Astrocyte of the spinal cord (primary cell): ENCODE measurements at regions not wholly inside any gene's neighbourhood (a gene's known extent, or its start where the extent isn't known, plus 50 kb on each side); places are given as distances from the start of the nearest gene placed in this dataset.

ENCODE experiments used
- DNase-seq: peaks from one replicate; pipeline ENCODE4 v3.0.0; 2011; ENCODE audit warnings: low read depth, low spot score
- H3K4me3 ChIP-seq: 2 replicates; pipeline ENCODE4 v1.5.1; 2011; ENCODE audit warnings: low read depth, mild to moderate bottlenecking, low read length, moderate library complexity
- in situ Hi-C: cut with HindIII; loops from 2 replicates; pipeline ENCODE4 v1.10.0; 2017; ENCODE audit warnings: low sequenced_read_pairs
- TF ChIP-seq, protein P1 (sequence below): IDR thresholded peaks from 2 replicates; pipeline ENCODE4 v1.5.1; 2012; ENCODE audit warnings: low read depth, mild to moderate bottlenecking, low read length, inconsistent platforms

DNA sequence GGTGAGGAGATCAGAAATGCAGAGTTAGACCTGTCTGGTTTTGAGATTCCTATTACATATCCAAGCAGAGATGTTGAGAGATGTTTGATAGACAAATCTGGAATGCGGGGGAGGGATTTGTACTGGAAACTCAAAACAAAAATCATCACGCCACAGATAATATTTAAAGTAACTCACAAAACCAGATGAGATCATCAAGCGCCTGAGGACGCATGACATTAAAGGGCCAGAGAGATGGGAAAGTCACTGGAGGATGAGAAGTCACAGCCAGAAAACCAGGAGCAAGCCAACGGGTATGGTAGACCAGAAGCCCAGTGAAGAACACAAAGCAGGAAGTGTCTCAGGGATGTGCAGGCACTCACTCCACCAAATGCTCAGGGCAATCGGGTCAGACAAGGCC, 87.7 kb downstream of the DLL1 start:
- no peak overlapping the region for H3K4me3 ChIP-seq
- DNase-seq: no peak
- in situ Hi-C loops: no loop called here
- TF ChIP-seq, protein P1, sequence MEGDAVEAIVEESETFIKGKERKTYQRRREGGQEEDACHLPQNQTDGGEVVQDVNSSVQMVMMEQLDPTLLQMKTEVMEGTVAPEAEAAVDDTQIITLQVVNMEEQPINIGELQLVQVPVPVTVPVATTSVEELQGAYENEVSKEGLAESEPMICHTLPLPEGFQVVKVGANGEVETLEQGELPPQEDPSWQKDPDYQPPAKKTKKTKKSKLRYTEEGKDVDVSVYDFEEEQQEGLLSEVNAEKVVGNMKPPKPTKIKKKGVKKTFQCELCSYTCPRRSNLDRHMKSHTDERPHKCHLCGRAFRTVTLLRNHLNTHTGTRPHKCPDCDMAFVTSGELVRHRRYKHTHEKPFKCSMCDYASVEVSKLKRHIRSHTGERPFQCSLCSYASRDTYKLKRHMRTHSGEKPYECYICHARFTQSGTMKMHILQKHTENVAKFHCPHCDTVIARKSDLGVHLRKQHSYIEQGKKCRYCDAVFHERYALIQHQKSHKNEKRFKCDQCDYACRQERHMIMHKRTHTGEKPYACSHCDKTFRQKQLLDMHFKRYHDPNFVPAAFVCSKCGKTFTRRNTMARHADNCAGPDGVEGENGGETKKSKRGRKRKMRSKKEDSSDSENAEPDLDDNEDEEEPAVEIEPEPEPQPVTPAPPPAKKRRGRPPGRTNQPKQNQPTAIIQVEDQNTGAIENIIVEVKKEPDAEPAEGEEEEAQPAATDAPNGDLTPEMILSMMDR: no peak

DNA sequence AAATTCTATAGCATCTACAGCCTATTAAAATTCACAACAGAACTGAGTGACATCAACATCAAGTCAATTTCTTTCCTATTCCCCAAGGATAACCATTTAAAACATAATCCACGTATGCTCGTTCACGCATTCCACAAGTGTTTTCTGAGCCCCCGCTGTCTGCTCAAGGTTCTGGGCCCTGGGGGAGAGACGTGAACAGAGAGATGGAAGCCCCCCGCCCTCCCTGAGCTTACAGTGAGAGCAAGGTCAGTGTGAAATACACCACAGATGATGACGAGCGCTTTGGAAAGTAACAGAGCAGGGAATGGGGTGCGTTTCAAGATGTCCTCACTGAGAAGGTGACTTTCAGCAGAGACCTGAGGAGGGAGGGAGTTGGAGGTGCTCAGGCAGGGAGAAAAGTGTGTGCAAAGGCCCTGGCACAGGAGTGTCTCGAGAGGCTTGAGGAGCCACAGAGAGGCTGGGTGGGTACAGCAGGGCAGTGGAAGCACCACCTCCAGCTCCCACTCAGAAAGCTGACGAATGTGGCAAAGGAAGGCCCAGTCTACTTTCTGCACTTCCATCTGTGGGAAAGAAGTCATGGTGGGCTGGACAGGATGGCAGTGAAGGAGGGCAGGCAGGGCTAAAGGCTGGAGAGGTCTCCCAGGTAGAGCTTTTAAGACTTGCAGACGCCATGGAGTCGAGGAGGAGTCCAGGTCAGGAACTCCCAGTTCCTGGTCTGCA, 88.3 kb downstream of the DLL1 start:
- in situ Hi-C loops: no loop called here
- TF ChIP-seq, protein P1: no peak
- no peak for DNase-seq
- no peak overlapping the region for H3K4me3 ChIP-seq

DNA sequence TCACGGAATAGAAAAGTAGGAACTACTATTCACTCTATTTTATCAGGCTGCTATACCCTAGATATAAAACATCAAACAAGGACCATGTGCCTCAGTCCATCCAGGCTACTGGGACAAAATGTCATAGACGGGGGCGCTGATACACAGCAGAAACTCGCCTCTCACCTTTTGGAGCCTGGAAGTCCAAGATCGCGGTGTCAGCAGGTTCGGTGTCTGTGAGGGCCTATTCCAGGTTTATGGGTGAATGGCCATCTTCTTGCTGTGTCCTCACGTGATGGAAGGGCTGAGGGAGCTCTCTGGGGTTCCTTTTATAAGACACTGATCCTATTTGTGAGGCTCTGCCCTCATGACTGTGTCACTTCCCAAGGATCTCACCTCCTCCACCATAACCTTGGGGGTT, 89.5 kb downstream of the DLL1 start:
- in situ Hi-C loops: no loop called here
- TF ChIP-seq, protein P1: no peak
- no peak for DNase-seq
- no peak overlapping the region for H3K4me3 ChIP-seq

DNA sequence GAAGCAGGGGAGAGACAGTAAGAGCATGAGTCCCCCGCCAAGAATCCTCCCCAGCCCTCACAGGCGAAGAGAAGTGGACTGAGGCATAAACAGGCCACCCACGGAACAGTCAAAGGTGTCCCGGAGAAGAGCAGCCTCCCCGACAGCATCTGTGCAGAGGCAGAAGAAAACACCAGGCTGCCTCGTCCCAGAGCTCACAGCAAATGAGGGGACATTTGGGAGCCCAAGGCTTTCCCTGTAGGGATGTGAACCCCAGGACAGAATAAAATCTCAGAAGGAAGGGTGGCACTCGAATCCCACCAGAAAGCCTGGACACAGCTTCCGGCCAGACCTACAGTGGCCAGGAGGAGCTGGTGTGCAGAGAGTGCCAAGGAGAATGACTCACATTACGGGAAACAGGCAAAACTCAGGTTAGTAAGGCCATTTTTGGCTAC, 90.4 kb downstream of the DLL1 start:
- in situ Hi-C loops: no loop called here
- no peak for DNase-seq
- TF ChIP-seq, protein P1: no peak
- no peak overlapping the region for H3K4me3 ChIP-seq

DNA sequence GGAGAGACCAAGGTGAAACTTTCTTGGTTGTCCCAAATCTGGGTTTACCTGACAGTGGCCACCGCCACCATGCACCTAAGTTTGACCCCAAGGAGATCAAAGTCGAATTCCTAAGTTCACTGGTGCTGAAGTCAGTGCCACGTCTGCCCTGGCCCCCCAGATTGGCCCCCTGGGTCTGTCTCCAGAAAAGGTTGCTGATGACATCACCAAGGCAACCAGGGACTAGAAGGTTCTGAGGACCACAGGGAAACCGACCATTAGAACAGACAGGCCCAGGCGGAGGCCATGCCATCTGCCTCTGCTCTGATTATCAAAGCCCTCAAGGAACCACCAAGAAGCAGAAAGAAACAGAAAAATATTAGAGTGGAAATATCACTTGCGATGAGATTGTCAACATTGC, 91.2 kb downstream of the DLL1 start:
- TF ChIP-seq, protein P1: no peak
- H3K4me3 ChIP-seq: no peak overlapping the region
- no peak for DNase-seq
- in situ Hi-C loops: no loop called here

DNA sequence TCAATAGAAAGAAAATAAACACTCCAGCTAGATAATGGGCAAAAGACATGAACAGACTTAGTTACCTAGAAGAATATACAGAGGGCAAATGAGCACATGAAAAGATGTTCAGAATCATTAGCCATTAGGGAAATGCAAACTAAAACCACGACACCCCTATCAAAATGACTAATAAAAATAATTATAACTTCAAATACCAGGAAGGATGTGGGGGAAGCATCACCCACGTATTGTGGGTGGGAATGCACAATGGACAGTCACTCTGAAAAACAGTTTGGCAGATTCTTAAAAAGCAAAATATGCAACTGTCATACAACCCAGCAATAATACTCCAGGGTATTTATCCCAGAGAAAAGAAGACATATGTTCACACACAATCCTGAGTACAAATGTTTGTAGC, 92.6 kb downstream of the DLL1 start:
- in situ Hi-C loops: no loop called here
- no peak overlapping the region for H3K4me3 ChIP-seq
- TF ChIP-seq, protein P1: no peak
- no peak for DNase-seq
